ENCODE measurements at regions not wholly inside any gene's neighbourhood (a gene's known extent, or its start where the extent isn't known, plus 50 kb on each side); places are given as distances from the start of the nearest gene placed in this dataset.
A peak's percentile ranks its signal among the peaks of the same experiment; 100 is the strongest.

DNA sequence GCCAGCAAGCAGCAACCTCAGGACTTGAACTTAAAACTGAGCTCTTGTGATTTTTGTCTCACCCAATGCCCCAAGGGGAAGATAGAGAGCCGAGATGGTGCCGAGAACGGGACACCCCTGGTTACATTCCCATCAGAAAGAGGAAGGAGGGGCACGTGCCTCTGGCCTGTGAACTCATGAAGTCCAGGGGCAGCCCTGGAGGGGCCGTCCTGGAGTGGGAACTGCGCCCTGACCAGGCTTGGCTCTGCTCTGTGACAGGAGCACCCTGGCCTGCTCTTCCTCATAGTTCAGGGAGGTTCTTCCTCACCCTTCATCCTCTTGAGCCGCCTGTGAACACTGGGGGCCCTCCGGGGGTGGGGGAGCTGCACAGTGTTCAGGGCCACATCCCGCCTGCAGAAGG lies 130.3 kb upstream of the FOXF1 start:
- DNase-seq (ENCODE audit: low read depth) = no peak
- no peak overlapping the region for H3K4me3 ChIP-seq (ENCODE audit: low read depth, low read length)
- TF ChIP-seq POLR2A (IDR thresholded peaks at IDR 0.05; ENCODE audit: extremely low read depth, insufficient read length) (no peak), MYC (IDR thresholded peaks at IDR 0.05; ENCODE audit: low read depth, low read length) (no peak)
- TF ChIP-seq, protein P1, sequence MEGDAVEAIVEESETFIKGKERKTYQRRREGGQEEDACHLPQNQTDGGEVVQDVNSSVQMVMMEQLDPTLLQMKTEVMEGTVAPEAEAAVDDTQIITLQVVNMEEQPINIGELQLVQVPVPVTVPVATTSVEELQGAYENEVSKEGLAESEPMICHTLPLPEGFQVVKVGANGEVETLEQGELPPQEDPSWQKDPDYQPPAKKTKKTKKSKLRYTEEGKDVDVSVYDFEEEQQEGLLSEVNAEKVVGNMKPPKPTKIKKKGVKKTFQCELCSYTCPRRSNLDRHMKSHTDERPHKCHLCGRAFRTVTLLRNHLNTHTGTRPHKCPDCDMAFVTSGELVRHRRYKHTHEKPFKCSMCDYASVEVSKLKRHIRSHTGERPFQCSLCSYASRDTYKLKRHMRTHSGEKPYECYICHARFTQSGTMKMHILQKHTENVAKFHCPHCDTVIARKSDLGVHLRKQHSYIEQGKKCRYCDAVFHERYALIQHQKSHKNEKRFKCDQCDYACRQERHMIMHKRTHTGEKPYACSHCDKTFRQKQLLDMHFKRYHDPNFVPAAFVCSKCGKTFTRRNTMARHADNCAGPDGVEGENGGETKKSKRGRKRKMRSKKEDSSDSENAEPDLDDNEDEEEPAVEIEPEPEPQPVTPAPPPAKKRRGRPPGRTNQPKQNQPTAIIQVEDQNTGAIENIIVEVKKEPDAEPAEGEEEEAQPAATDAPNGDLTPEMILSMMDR (IDR thresholded peaks at IDR 0.05; ENCODE audit: low read depth, low read length) = no peak
- TF ChIP-seq, protein P2, sequence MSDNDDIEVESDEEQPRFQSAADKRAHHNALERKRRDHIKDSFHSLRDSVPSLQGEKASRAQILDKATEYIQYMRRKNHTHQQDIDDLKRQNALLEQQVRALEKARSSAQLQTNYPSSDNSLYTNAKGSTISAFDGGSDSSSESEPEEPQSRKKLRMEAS (IDR thresholded peaks at IDR 0.05; ENCODE audit: low read depth, low read length) = no peak

DNA sequence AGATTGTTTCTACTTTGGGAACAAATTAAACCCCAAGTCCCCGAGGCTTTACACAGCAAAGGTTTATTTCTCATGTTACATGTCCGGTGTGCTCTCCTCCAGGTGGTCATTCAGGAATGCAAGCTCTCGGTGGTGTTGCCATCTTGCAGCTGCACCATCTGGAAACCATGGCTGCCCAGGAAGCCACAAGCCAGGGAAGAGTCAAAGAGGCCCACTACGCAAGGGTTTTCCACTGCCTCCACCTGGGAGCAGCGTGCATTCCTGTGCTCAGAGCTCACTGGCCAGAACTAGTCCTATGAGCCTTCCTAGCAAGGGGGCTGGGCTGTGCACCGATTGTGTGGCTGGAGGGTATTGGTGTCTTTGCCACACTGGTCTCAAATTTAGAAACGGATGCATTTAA lies 128.8 kb upstream of the FOXF1 start:
- DNase-seq (ENCODE audit: low read depth) = no peak
- TF ChIP-seq, protein P1 (IDR thresholded peaks at IDR 0.05; ENCODE audit: low read depth, low read length) = no peak
- TF ChIP-seq, protein P2 (IDR thresholded peaks at IDR 0.05; ENCODE audit: low read depth, low read length) = no peak
- TF ChIP-seq MYC (IDR thresholded peaks at IDR 0.05; ENCODE audit: low read depth, low read length) (no peak), POLR2A (IDR thresholded peaks at IDR 0.05; ENCODE audit: extremely low read depth, insufficient read length) (no peak)
- H3K4me3 ChIP-seq (ENCODE audit: low read depth, low read length) = no peak overlapping the region

DNA sequence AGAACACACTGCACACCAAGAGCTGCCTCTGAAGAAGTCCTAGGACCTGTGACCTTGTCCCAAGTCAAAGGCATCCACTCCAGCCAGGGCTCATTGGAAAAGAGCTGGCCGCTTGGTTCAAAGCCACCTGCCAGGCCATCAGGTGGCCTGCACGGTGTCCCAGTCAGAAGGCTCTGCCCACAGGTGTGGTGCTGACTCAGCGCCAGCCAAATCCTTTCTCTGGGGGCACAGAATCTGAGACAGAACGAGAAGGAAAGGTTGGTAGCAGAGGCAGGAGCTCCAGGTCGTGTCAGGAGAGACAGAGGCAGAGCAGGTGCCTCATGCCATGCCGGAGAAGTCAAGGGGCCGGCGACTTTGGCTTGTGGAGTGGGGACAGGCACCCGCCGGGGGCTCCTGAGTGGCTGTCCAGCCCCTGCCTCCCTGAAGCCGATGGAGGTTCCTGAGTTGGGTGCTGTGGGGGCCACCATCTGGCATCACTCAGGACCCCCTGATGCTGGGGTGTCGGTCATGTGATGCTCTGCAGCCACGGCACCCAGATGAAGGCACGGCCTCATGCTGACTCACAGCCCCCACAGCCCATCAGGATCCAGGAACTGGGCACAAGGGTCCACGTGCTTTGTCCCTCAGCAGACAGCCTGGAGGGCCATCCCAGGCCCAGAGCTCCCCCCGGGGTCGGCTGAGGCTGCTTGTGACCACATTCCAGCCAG lies 128.1 kb upstream of the FOXF1 start:
- TF ChIP-seq, protein P2 (IDR thresholded peaks at IDR 0.05; ENCODE audit: low read depth, low read length) = no peak
- TF ChIP-seq, protein P1 (IDR thresholded peaks at IDR 0.05; ENCODE audit: low read depth, low read length) = no peak
- TF ChIP-seq MYC (IDR thresholded peaks at IDR 0.05; ENCODE audit: low read depth, low read length) = no peak
- no peak for TF ChIP-seq POLR2A (IDR thresholded peaks at IDR 0.05; ENCODE audit: extremely low read depth, insufficient read length)
- DNase-seq (ENCODE audit: low read depth) = no peak
- no peak overlapping the region for H3K4me3 ChIP-seq (ENCODE audit: low read depth, low read length)

DNA sequence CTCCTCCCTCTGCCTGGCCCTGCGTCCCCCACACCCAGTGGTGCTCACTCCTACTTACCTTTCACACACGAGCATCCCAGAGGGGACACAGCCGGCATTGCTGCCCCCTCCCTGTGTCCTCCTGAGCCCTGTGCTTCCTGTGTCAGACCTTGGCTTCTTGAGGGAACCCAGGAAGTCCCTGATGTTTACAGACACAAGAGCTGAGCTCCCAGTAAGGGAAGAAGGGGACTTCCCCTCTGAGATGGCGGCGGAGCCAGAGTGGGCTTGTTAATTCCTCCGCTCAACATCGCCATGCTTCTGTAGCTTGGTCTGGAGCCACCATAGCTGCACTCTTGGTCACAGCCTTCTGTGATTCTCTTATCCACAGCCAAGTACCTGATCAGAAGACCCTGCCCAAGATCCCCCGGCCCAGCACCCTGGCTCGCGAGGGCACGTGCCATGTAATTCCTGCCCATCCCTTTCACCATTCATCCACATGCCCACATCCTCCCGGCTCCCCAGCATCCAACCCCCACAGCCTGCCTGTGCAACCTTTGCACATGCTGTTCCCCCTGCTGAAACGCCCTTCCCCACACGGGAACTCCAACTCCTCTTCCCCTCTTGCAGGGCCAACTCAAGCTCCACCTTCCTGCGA lies 127.4 kb upstream of the FOXF1 start:
- TF ChIP-seq, protein P1 (IDR thresholded peaks at IDR 0.05; ENCODE audit: low read depth, low read length) = no peak
- TF ChIP-seq POLR2A (IDR thresholded peaks at IDR 0.05; ENCODE audit: extremely low read depth, insufficient read length) (no peak), MYC (IDR thresholded peaks at IDR 0.05; ENCODE audit: low read depth, low read length) (no peak)
- TF ChIP-seq, protein P2 (IDR thresholded peaks at IDR 0.05; ENCODE audit: low read depth, low read length) = no peak
- H3K4me3 ChIP-seq (ENCODE audit: low read depth, low read length) = no peak overlapping the region
- DNase-seq (ENCODE audit: low read depth) = no peak

DNA sequence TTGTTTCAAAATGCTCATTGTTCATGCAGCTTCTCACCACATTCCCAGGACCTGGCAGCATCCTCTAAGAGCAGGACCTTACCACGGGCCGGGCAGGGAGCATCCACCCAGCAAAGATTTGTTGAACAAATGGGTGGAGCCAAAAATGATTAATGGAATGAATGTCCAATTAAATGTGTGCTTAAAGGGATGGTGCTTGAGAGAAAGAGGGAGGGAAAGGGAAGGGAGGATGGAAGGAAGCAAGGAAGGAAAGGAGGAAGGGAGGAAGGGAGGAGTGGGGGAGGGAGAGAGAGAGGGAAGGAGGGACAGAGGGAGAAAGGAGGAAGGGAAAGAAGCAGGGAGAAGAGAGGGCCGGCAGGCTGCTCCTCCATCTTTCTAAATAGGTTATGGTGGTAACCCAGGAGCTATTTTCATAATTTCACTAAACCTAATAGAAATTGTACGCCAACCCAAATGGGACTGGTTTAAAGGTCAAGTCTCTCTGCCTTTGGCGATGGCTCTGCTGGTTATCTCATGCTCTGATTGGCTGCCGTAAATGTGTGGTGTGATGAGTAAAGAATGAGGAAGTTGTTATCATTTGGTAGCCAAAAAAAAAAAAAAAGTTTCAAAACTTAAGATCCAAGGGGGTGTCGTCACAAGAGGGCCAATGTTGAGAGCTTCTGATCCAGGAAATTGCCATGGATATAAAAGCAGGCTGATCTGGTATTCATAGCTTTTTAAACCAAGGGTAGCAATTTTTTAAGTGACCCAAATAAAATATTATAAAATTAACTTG lies 126.7 kb upstream of the FOXF1 start:
- DNase-seq (ENCODE audit: low read depth) = peak; percentile 69
- TF ChIP-seq POLR2A (IDR thresholded peaks at IDR 0.05; ENCODE audit: extremely low read depth, insufficient read length) (no peak), MYC (IDR thresholded peaks at IDR 0.05; ENCODE audit: low read depth, low read length) (no peak)
- TF ChIP-seq, protein P1 (IDR thresholded peaks at IDR 0.05; ENCODE audit: low read depth, low read length) = no peak
- TF ChIP-seq, protein P2 (IDR thresholded peaks at IDR 0.05; ENCODE audit: low read depth, low read length) = no peak
- no peak overlapping the region for H3K4me3 ChIP-seq (ENCODE audit: low read depth, low read length)
